ENCODE measurements at regions not wholly inside any gene's neighbourhood (a gene's known extent, or its start where the extent isn't known, plus 50 kb on each side); places are given as distances from the start of the nearest gene placed in this dataset.

DNA sequence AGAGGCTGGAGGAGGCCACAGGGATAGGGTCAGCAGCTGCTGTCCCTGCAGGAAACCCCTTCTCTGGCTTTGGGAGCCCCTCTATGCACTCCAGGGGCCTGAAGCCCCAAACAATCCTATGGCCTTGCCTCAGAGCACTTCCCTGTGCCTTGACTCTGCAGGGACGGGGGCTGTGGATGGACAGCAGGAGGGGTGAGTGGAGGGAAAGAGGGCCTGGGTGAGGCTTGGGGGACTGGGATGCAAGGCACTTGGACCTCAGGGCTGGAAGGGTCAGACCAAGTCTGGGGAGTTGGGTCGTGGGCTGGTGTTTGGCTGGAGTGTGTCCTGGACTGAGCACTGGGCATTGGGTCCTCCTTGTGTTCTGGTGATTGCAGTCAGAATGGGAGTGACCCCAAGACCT is 769.8 kb downstream of the EPHA3 start:
- TF ChIP-seq YY1 (IDR thresholded peaks at IDR 0.05; ENCODE audit: insufficient read depth, insufficient read length) = no peak
- TF ChIP-seq SUZ12 (IDR thresholded peaks at IDR 0.05; ENCODE audit: extremely low read depth, insufficient read depth, insufficient read length) = no peak
- TF ChIP-seq ZNF274 (IDR thresholded peaks at IDR 0.05; ENCODE audit: low read depth, low read length) = no peak
